Activated CD4-positive, alpha-beta memory T cell treated with anti-CD3 and anti-CD28 coated beads, Interleukin-2, amount 10 ng/mL, durations not matched to agents 7 days and 5 days (primary cell): ENCODE measurements at regions not wholly inside any gene's neighbourhood (a gene's known extent, or its start where the extent isn't known, plus 50 kb on each side); places are given as distances from the start of the nearest gene placed in this dataset.
"Not testable (repeated sequence)": the region's sequence is repeated elsewhere in the genome, so short reads cannot be mapped to it uniquely, and the experiment has no call there.

Source experiments
- CTCF ChIA-PET: fragments of 350-600 bp; sonication (Branson Sonifier 250); formaldehyde crosslinking; loops from one replicate; lab custom pipeline; 2021; ENCODE audit warnings: antibody characterized with exemption, inconsistent platforms; lab: Charles Lee
- POLR2A ChIA-PET: fragments of 350-600 bp; sonication (Branson Sonifier 250); formaldehyde crosslinking; loops from one replicate; lab custom pipeline; 2021; ENCODE audit warnings: antibody characterized with exemption; lab: Charles Lee
- DNase-seq: peaks from one replicate; pipeline ENCODE4 v3.0.0-alpha.2; 2020
- H3K27ac Mint-ChIP-seq: one replicate; pipeline ENCODE4 v1.8.0; 2021; ENCODE audit warnings: mild to moderate bottlenecking, mixed read lengths
- H3K27me3 Mint-ChIP-seq: one replicate; pipeline ENCODE4 v1.8.0; 2021; ENCODE audit warnings: mixed read lengths
- H3K36me3 Mint-ChIP-seq: one replicate; pipeline ENCODE4 v1.8.0; 2021; ENCODE audit warnings: low read depth, mixed read lengths
- H3K4me1 Mint-ChIP-seq: one replicate; pipeline ENCODE4 v1.8.0; 2021; ENCODE audit warnings: mixed read lengths
- H3K4me3 Mint-ChIP-seq: one replicate; pipeline ENCODE4 v1.8.0; 2021; ENCODE audit warnings: mild to moderate bottlenecking, mixed read lengths
- H3K9me3 Mint-ChIP-seq: one replicate; pipeline ENCODE4 v1.8.0; 2021; ENCODE audit warnings: mixed read lengths

- H3K4me3 Mint-ChIP-seq = no peak overlapping the region
- no peaks in the 10 kb centered on the region for H3K36me3 Mint-ChIP-seq
- peaks cover 8% of the 10 kb centered on the region for H3K9me3 Mint-ChIP-seq
- no peaks in the 10 kb centered on the region for H3K27me3 Mint-ChIP-seq
- H3K4me1 Mint-ChIP-seq = no peaks in the 10 kb centered on the region
- no peak for DNase-seq
- no peak overlapping the region for H3K27ac Mint-ChIP-seq
- ChIA-PET POLR2A (no interaction called here), CTCF (no interaction called here)
Measured at GRCh38 chr5:104071887-104072286, 509.3 kb upstream of the NUDT12 start.

DNA sequence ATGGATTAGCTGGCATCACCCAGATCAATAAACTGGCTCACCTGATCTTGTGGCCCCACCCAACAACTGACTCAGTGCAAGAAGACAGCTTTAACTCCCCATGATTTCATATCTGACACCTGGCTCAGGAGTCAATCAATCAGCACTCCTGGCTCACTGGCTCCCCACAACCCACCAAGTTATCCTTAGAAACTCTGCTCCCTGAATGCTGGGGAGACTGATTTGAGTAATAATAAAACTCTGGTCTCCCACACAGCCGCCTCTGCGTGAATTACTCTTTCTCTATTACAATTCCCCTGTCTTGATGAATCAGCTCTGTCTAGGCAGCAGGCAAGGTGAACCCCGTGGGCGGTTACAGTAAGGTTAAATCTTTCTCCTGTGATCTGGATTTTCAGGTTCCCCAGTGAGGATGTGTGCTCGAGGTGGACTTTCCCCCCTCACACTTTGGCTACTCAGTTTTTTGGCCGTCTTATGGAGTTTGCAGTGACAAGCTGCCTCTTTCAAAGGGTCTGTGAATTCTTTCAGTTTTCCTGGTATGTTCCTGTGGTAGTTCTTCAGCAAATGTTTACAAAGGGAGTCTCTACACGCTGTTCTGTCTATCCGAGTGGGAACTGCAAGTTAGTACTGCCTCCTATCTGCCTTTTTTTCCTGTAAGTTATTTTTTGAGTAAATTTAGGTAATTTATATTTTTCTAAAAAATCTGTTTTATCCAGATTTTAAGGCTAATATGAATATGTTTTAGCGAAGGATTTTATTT, 500.2 kb upstream of the NUDT12 start:
- no peak for DNase-seq
- CTCF ChIA-PET = no interaction called here
- H3K9me3 Mint-ChIP-seq = no peaks in the 10 kb centered on the region
- POLR2A ChIA-PET = no interaction called here
- no peaks in the 10 kb centered on the region for H3K36me3 Mint-ChIP-seq
- no peaks in the 10 kb centered on the region for H3K4me1 Mint-ChIP-seq
- H3K4me3 Mint-ChIP-seq = no peak overlapping the region
- H3K27me3 Mint-ChIP-seq = no peaks in the 10 kb centered on the region
- H3K27ac Mint-ChIP-seq = no peak overlapping the region

DNA sequence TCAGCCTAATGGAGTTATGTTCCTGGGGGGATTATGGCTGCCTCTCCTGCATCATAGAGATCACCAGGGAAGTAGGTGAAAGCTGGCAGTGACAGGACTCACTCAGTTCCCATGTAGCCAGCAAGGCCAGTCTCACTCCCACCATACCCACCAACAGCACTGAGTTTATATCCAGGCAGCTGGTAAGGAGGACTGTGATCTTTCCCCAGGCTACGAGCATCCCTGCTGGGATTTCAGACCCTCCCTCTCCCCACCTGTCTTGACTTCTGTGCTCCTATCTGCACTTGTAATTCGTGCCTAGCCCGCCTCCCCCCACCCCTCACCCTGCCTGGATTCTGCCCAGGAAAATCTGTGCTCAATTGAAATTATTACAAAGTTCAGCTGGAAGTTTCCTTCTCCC, 499.1 kb upstream of the NUDT12 start:
- H3K27ac Mint-ChIP-seq = no peak overlapping the region
- CTCF ChIA-PET = no interaction called here
- POLR2A ChIA-PET = no interaction called here
- H3K4me1 Mint-ChIP-seq = no peaks in the 10 kb centered on the region
- H3K9me3 Mint-ChIP-seq = no peaks in the 10 kb centered on the region
- DNase-seq = no peak
- H3K36me3 Mint-ChIP-seq = no peaks in the 10 kb centered on the region
- no peak overlapping the region for H3K4me3 Mint-ChIP-seq
- no peaks in the 10 kb centered on the region for H3K27me3 Mint-ChIP-seq

DNA sequence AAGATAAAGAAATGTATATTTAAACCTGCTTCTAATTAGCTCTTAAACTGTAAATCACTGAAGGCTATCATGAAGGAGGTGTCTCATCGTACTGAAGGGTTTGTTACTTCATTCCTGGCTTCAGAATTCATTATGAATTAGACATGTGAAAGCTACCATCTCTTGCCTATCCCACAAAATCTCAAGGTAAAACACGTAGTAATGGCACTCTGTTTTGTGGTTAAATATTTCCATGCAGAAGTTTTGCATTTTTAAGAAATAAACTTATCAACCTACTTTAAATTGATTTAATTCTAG, 490.7 kb upstream of the NUDT12 start:
- DNase-seq = no peak
- H3K27me3 Mint-ChIP-seq = no peaks in the 10 kb centered on the region
- H3K9me3 Mint-ChIP-seq = no peaks in the 10 kb centered on the region
- H3K36me3 Mint-ChIP-seq = no peaks in the 10 kb centered on the region
- no peak overlapping the region for H3K4me3 Mint-ChIP-seq
- POLR2A ChIA-PET = no interaction called here
- CTCF ChIA-PET = no interaction called here
- H3K27ac Mint-ChIP-seq = no peak overlapping the region
- no peaks in the 10 kb centered on the region for H3K4me1 Mint-ChIP-seq

DNA sequence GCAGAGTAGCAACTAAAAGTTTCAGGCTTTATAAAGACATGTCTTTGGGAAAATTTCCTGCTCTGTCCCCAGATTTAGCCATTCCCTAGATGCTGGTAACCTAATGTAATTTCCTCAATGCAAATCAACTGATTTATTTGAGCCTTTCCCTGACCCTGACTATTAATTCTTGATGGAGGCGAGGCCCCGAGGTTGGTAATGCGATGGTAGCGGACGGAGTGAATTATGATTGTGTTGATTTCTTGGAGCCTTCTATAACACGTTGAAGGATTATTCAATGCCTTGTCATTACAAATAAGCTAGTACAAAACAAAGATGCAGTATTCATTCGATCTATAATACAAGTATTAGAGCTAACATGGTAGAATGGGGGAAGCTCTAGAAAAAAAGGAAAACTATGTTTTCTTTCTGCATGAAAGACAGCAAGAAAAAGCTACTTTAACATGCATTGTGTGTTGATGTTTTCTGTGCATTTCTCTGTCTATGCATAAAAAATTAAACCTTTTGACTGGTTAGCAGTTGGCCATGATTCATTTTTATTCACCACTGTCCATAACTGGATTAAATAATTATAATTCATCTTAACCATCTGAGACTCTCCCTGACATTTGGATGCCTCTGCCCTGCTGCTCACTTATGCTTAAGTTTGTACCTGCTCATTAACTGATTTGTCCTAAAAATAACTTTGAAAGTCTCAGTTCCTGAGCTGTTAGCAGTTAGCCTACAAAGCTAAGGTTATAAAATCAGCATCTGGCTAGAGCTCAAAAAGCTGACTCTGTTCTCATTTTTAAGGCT, 490.2 kb upstream of the NUDT12 start:
- POLR2A ChIA-PET = no interaction called here
- H3K4me1 Mint-ChIP-seq = no peaks in the 10 kb centered on the region
- H3K4me3 Mint-ChIP-seq = no peak overlapping the region
- no peaks in the 10 kb centered on the region for H3K9me3 Mint-ChIP-seq
- H3K27me3 Mint-ChIP-seq = no peaks in the 10 kb centered on the region
- H3K36me3 Mint-ChIP-seq = no peaks in the 10 kb centered on the region
- no peak for DNase-seq
- CTCF ChIA-PET = no interaction called here
- no peak overlapping the region for H3K27ac Mint-ChIP-seq

- no peaks in the 10 kb centered on the region for H3K36me3 Mint-ChIP-seq
- no peak overlapping the region for H3K27ac Mint-ChIP-seq
- H3K27me3 Mint-ChIP-seq = no peaks in the 10 kb centered on the region
- DNase-seq = no peak
- ChIA-PET CTCF (no interaction called here), POLR2A (no interaction called here)
- no peaks in the 10 kb centered on the region for H3K9me3 Mint-ChIP-seq
- no peaks in the 10 kb centered on the region for H3K4me1 Mint-ChIP-seq
- H3K4me3 Mint-ChIP-seq = no peak overlapping the region
Measured at GRCh38 chr5:104050436-104050835, 487.8 kb upstream of the NUDT12 start.

DNA sequence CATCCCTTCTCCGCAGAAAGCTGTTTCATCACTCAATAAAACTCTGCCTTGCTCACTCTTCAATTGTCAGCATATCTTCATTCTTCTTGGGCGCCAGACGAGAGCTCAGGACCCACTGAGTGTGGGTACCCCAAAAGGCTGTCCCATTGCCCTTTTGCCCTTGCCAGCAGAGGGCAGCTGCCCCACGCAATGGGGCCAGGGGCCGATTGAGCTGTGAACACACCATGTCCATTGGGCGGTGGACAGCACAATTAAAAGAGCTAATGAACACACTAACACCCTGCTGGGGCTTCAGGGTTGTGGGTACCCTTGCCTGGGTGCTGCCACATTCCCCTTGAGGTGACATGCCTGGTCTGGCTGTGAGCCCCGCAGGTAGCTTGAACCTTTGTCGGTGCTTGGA, 487.2 kb upstream of the NUDT12 start:
- H3K36me3 Mint-ChIP-seq = no peaks in the 10 kb centered on the region
- POLR2A ChIA-PET = no interaction called here
- CTCF ChIA-PET = no interaction called here
- no peak overlapping the region for H3K4me3 Mint-ChIP-seq
- no peak for DNase-seq
- no peaks in the 10 kb centered on the region for H3K27me3 Mint-ChIP-seq
- no peak overlapping the region for H3K27ac Mint-ChIP-seq
- no peaks in the 10 kb centered on the region for H3K9me3 Mint-ChIP-seq
- H3K4me1 Mint-ChIP-seq = no peaks in the 10 kb centered on the region

DNA sequence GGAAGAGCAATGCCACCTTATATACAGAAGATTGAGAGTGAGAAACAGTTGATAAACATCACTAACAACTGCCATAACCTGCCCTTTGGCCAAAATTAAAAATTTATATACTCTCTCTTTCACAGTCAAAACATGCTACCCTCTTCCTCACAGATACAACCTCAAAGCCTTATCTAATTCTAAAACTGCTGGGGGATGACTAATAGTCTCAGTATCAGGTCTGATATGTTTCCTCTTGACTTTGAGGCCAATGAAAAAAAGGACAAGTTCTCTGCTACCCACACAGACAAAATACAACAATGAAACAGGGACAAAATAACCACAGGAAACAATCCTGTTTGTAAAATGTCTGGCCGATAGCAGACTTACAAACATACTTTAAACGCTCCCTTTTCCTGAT, 485.6 kb upstream of the NUDT12 start:
- no peaks in the 10 kb centered on the region for H3K36me3 Mint-ChIP-seq
- no peak overlapping the region for H3K4me3 Mint-ChIP-seq
- H3K9me3 Mint-ChIP-seq = no peaks in the 10 kb centered on the region
- no peaks in the 10 kb centered on the region for H3K4me1 Mint-ChIP-seq
- ChIA-PET CTCF (no interaction called here), POLR2A (no interaction called here)
- DNase-seq = no peak
- H3K27ac Mint-ChIP-seq = no peak overlapping the region
- H3K27me3 Mint-ChIP-seq = no peaks in the 10 kb centered on the region

DNA sequence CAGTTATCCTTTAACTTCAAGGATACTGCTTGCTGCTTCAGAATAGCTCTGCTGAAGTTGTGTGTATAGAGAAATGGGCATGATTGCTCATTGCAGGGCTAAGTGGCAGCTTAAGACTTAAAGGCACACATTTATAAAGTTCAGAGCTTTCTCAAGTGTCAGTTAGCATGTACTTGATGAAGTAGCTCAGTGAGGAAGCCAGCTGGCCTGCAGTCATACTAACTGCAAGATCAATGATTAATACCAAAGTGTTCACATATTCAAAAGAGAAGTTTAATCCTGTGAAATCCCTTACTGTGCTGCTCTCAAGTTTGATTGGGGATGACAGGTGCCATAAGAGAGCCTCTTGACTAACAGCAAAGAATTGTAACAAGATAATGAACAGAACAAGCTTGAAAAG, 483.4 kb upstream of the NUDT12 start:
- no peaks in the 10 kb centered on the region for H3K27me3 Mint-ChIP-seq
- H3K9me3 Mint-ChIP-seq = no peaks in the 10 kb centered on the region
- no peaks in the 10 kb centered on the region for H3K4me1 Mint-ChIP-seq
- H3K36me3 Mint-ChIP-seq = no peaks in the 10 kb centered on the region
- ChIA-PET POLR2A (no interaction called here), CTCF (no interaction called here)
- no peak overlapping the region for H3K27ac Mint-ChIP-seq
- DNase-seq = no peak
- no peak overlapping the region for H3K4me3 Mint-ChIP-seq

DNA sequence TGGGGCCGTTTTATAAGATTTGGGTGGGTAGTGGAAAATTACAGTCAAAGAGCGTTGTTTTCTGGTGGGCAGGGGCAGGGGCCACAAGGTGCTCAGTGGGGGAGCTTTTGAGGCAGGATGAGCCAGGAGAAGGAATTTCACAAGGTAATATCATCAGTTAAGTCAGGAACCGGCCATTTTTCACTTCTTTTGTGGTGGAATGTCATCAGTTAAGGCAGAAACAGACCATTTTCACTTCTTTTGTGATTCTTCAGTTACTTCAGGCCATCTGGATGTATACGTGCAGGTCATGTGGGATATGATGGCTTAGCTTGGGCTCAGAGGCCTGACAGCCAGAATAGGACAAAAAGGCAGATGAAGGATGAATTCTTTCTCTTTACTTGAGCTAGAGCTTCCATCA, 477.3 kb upstream of the NUDT12 start:
- H3K4me3 Mint-ChIP-seq, H3K4me1 Mint-ChIP-seq, H3K27me3 Mint-ChIP-seq, H3K36me3 Mint-ChIP-seq, H3K27ac Mint-ChIP-seq, POLR2A ChIA-PET, DNase-seq, H3K9me3 Mint-ChIP-seq, CTCF ChIA-PET: not testable (repeated sequence)

DNA sequence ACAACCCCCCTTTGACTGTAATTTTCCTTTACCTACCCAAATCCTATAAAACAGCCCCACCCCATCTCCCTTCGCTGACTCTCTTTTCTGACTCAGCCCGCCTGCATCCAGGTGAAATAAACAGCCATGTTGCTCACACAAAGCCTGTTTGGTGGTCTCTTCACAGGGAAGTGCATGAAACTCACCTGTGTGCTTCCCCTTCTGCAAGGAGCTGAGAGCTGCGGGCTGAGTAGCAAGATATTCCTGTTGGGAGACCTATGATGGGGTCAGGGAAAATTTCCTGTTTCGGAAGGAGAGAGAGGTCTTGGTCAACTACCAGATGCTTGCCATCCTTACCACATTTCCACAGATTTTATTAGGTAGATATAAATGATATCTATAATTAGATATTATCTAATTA, 474.5 kb upstream of the NUDT12 start:
- POLR2A ChIA-PET, H3K27me3 Mint-ChIP-seq, CTCF ChIA-PET, H3K36me3 Mint-ChIP-seq, H3K4me1 Mint-ChIP-seq, H3K9me3 Mint-ChIP-seq, DNase-seq, H3K27ac Mint-ChIP-seq, H3K4me3 Mint-ChIP-seq: not testable (repeated sequence)

DNA sequence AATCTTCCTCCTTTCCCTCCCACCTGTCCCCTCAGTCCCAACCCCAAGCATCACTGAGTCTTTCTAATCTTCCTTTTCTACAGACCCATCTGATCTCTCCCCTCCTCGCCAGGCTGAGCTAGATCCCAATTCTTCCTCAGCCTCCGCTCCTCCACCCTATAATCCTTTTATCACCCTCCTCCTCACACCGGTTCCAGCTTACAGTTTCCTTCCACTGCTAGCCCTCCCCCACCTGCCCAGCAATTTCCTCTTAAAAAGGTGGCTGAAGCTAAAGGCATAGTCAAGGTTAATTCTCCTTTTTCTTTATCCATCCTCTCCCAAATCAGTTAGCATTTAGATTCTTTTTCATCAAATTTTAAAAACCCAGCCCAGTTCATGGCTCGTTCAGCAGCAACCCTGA, 470.6 kb upstream of the NUDT12 start:
- H3K36me3 Mint-ChIP-seq, H3K4me1 Mint-ChIP-seq, CTCF ChIA-PET, H3K27me3 Mint-ChIP-seq, DNase-seq, POLR2A ChIA-PET, H3K27ac Mint-ChIP-seq, H3K4me3 Mint-ChIP-seq: not testable (repeated sequence)
- H3K9me3 Mint-ChIP-seq = peaks cover 11% of the 10 kb centered on the region

GRCh38 chr5:104024538-104024937, 461.9 kb upstream of the NUDT12 start:
- CTCF ChIA-PET = no interaction called here
- no peak overlapping the region for H3K27ac Mint-ChIP-seq
- POLR2A ChIA-PET = no interaction called here

DNA sequence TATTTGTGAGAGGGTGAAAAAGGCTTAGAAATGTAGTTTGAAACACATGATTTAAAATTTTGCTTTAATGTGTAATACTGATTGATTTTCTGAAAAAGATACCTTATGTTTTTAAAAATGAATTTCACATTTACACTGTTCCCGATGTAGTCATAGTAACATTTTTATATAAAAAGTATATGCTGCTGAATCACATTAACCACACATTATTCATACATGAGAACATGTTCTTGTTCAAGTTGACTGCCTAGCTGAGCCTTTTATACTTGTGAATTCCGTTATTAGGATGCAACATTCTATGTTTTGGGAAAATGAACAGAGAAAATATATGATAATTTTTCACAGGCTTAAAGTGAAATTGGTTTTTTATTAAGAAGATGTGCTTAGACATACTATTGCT, 461.1 kb upstream of the NUDT12 start:
- CTCF ChIA-PET = no interaction called here
- H3K36me3 Mint-ChIP-seq = no peaks in the 10 kb centered on the region
- H3K4me3 Mint-ChIP-seq = no peak overlapping the region

More at GRCh38 chr5:104024538-104024937, 461.9 kb upstream of the NUDT12 start:
- Mint-ChIP-seq H3K4me3 (no peak overlapping the region), H3K4me1 (no peaks in the 10 kb centered on the region), H3K9me3 (peaks cover 3% of the 10 kb centered on the region), H3K27me3 (no peaks in the 10 kb centered on the region), H3K36me3 (no peaks in the 10 kb centered on the region)
- DNase-seq = no peak

More for the DNA sequence above, 461.1 kb upstream of the NUDT12 start:
- Mint-ChIP-seq H3K27ac (no peak overlapping the region), H3K9me3 (peaks cover 3% of the 10 kb centered on the region), H3K4me1 (no peaks in the 10 kb centered on the region), H3K27me3 (no peaks in the 10 kb centered on the region)
- POLR2A ChIA-PET = no interaction called here
- no peak for DNase-seq
